ENCODE measurements at regions not wholly inside any gene's neighbourhood (a gene's known extent, or its start where the extent isn't known, plus 50 kb on each side); places are given as distances from the start of the nearest gene placed in this dataset.

DNA sequence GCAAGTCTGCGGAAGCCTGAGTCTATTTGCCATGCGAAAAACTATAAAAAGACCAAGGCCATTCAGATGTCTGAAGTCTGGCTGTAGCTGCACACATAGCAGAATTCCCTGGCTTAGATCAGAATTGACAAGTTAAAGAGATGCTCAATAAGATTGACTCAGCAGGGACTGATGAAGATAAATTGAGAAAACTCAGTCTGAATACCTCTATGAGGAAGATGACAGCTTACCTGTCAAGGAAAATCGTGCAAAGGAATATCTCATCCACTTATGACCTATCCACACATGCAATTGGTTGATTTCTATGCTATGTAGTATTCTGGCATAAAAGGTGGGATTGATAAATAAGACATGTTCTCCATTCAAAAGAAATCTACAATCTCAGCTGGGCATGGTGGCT is 288.6 kb downstream of the BAMBI start:
- Histone ChIP-seq H2AFZ (ENCODE audit: low read length) (no peak overlapping the region), H4K20me1 (ENCODE audit: control insufficient read depth, extremely low read depth, insufficient read depth, low read length) (no peaks in the 10 kb centered on the region), H3K79me2 (ENCODE audit: control insufficient read depth, insufficient read depth, low read length) (no peaks in the 10 kb centered on the region), H3K4me2 (ENCODE audit: extremely low read depth, insufficient read depth, low read length) (no peak overlapping the region), H3K4me3 (replicated peaks in 1 of 4; ENCODE audit: control extremely low read depth in 1 of 4, insufficient read depth in 1 of 4, low read depth in 3 of 4, low read length in 4 of 4) (no peak overlapping the region), H3K9ac (ENCODE audit: insufficient read depth, low read length) (no peak overlapping the region), H3K27me3 (ENCODE audit: control insufficient read depth, insufficient read depth, low read length) (no peaks in the 10 kb centered on the region), H3K36me3 (ENCODE audit: control insufficient read depth, insufficient read depth, low read length) (no peaks in the 10 kb centered on the region), H3K9me3 (ENCODE audit: control insufficient read depth, insufficient read depth, low read depth, low read length) (no peaks in the 10 kb centered on the region), H3K4me1 (ENCODE audit: control insufficient read depth, extremely low read depth, insufficient read depth, low read length) (no peaks in the 10 kb centered on the region), H3K27ac (ENCODE audit: insufficient read depth, low read length) (no peak overlapping the region)
- TF ChIP-seq EZH2 (IDR thresholded peaks at IDR 0.05; ENCODE audit: low read length, missing control alignments) = no peak
- TF ChIP-seq, protein P1, sequence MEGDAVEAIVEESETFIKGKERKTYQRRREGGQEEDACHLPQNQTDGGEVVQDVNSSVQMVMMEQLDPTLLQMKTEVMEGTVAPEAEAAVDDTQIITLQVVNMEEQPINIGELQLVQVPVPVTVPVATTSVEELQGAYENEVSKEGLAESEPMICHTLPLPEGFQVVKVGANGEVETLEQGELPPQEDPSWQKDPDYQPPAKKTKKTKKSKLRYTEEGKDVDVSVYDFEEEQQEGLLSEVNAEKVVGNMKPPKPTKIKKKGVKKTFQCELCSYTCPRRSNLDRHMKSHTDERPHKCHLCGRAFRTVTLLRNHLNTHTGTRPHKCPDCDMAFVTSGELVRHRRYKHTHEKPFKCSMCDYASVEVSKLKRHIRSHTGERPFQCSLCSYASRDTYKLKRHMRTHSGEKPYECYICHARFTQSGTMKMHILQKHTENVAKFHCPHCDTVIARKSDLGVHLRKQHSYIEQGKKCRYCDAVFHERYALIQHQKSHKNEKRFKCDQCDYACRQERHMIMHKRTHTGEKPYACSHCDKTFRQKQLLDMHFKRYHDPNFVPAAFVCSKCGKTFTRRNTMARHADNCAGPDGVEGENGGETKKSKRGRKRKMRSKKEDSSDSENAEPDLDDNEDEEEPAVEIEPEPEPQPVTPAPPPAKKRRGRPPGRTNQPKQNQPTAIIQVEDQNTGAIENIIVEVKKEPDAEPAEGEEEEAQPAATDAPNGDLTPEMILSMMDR (conservative IDR thresholded peaks at IDR 0.05 in 1 of 2, IDR thresholded peaks at IDR 0.05 in 1 of 2; ENCODE audit: low read depth in 1 of 2, low read length in 2 of 2) = no peak
- no peak for DNase-seq (ENCODE audit: low read depth in 2 of 2)

DNA sequence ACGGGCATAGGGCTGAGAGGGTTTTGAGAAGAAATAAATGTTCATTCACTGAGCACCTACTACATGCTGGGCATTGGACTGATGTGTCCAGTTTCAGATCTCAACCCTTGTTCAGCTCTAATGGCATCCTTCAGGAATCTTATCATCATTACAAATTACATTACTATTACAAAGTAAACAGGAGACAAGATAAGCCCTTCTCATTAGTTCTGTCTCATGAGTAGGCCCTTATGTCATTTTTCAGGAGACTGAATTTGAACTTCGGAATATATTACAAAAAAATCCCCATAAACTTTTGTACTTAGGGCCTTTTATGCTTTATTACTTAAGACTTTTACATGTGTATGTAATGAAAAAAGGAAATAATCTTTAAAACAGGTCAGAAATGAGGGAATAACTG is 289.7 kb downstream of the BAMBI start:
- no peaks in the 10 kb centered on the region for H3K9me3 ChIP-seq (ENCODE audit: control insufficient read depth, insufficient read depth, low read depth, low read length)
- DNase-seq (ENCODE audit: low read depth in 2 of 2) = no peak

DNA sequence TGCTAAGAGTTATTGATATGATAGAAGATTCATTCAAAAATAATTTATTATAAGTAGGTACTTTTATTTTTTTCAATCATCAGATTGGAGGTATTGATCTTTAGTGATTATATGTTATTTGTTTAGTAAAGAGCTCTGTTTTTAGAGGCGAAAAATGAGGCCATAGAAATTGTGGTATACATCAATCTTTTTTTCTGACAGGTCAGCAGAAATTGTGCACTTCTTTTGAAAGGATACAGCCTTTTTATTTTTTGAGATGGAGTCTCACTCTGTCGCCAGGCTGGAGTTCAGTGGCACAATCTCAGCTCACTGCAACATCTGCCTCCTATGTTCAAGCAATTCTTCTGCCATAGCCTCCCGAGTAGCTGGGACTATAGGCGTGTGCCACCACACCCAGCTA is 292.1 kb downstream of the BAMBI start:
- H3K27me3 ChIP-seq (ENCODE audit: control insufficient read depth, insufficient read depth, low read length) = no peaks in the 10 kb centered on the region
- no peaks in the 10 kb centered on the region for H3K36me3 ChIP-seq (ENCODE audit: control insufficient read depth, insufficient read depth, low read length)
- no peaks in the 10 kb centered on the region for H4K20me1 ChIP-seq (ENCODE audit: control insufficient read depth, extremely low read depth, insufficient read depth, low read length)
- no peaks in the 10 kb centered on the region for H3K4me1 ChIP-seq (ENCODE audit: control insufficient read depth, extremely low read depth, insufficient read depth, low read length)
- H3K4me2 ChIP-seq (ENCODE audit: extremely low read depth, insufficient read depth, low read length) = no peak overlapping the region
- H3K9me3 ChIP-seq (ENCODE audit: control insufficient read depth, insufficient read depth, low read depth, low read length) = no peaks in the 10 kb centered on the region
- no peak overlapping the region for H3K4me3 ChIP-seq (replicated peaks in 1 of 4; ENCODE audit: control extremely low read depth in 1 of 4, insufficient read depth in 1 of 4, low read depth in 3 of 4, low read length in 4 of 4)
- H2AFZ ChIP-seq (ENCODE audit: low read length) = no peak overlapping the region
- no peaks in the 10 kb centered on the region for H3K79me2 ChIP-seq (ENCODE audit: control insufficient read depth, insufficient read depth, low read length)
- no peak for DNase-seq (ENCODE audit: low read depth in 2 of 2)
- TF ChIP-seq EZH2 (IDR thresholded peaks at IDR 0.05; ENCODE audit: low read length, missing control alignments) = no peak
- TF ChIP-seq, protein P1 (conservative IDR thresholded peaks at IDR 0.05 in 1 of 2, IDR thresholded peaks at IDR 0.05 in 1 of 2; ENCODE audit: low read depth in 1 of 2, low read length in 2 of 2) = no peak
- no peak overlapping the region for H3K27ac ChIP-seq (ENCODE audit: insufficient read depth, low read length)
- H3K9ac ChIP-seq (ENCODE audit: insufficient read depth, low read length) = no peak overlapping the region

More for the DNA sequence above, 289.7 kb downstream of the BAMBI start:
- no peak overlapping the region for H3K4me2 ChIP-seq (ENCODE audit: extremely low read depth, insufficient read depth, low read length)
- H3K79me2 ChIP-seq (ENCODE audit: control insufficient read depth, insufficient read depth, low read length) = no peaks in the 10 kb centered on the region
- H2AFZ ChIP-seq (ENCODE audit: low read length) = no peak overlapping the region
- no peaks in the 10 kb centered on the region for H3K36me3 ChIP-seq (ENCODE audit: control insufficient read depth, insufficient read depth, low read length)
- H3K4me1 ChIP-seq (ENCODE audit: control insufficient read depth, extremely low read depth, insufficient read depth, low read length) = no peaks in the 10 kb centered on the region
- no peak overlapping the region for H3K4me3 ChIP-seq (replicated peaks in 1 of 4; ENCODE audit: control extremely low read depth in 1 of 4, insufficient read depth in 1 of 4, low read depth in 3 of 4, low read length in 4 of 4)
- H3K9ac ChIP-seq (ENCODE audit: insufficient read depth, low read length) = no peak overlapping the region
- no peak overlapping the region for H3K27ac ChIP-seq (ENCODE audit: insufficient read depth, low read length)
- H3K27me3 ChIP-seq (ENCODE audit: control insufficient read depth, insufficient read depth, low read length) = no peaks in the 10 kb centered on the region
- TF ChIP-seq EZH2 (IDR thresholded peaks at IDR 0.05; ENCODE audit: low read length, missing control alignments) = no peak
- TF ChIP-seq, protein P1 (conservative IDR thresholded peaks at IDR 0.05 in 1 of 2, IDR thresholded peaks at IDR 0.05 in 1 of 2; ENCODE audit: low read depth in 1 of 2, low read length in 2 of 2) = no peak
- no peaks in the 10 kb centered on the region for H4K20me1 ChIP-seq (ENCODE audit: control insufficient read depth, extremely low read depth, insufficient read depth, low read length)

Data from fibroblast of lung (primary cell).